SK-N-SH (cell line): ENCODE measurements at regions not wholly inside any gene's neighbourhood (a gene's known extent, or its start where the extent isn't known, plus 50 kb on each side); places are given as distances from the start of the nearest gene placed in this dataset.

Experiments
- CTCF ChIA-PET: fragments of 300-600, 350-600 bp; formaldehyde crosslinking; extraction: SDS; loops from one replicate; lab custom pipeline; 2021; lab: Yijun Ruan, JAX
- POLR2A ChIA-PET: fragments of 350-600 bp; sonication (Branson Sonifier 250); formaldehyde crosslinking; extraction: SDS; loops from one replicate; lab custom pipeline; 2020; ENCODE audit warnings: antibody characterized with exemption, inconsistent platforms; lab: Yijun Ruan, JAX
- DNase-seq: peaks from one replicate; pipeline ENCODE4 v3.0.0; 2012
- H2AFZ ChIP-seq: fragments of 200-600 bp; sonication (generic); 2 replicates; pipeline ENCODE4 v1.8.1; 2016; ENCODE audit warnings: antibody characterized with exemption, mild to moderate bottlenecking, low read depth
- H3F3A ChIP-seq: fragments of 200-600 bp; sonication (generic); replicated peaks from 2 replicates; pipeline ENCODE3; 2016; ENCODE audit warnings: antibody characterized with exemption, mild to moderate bottlenecking; ENCODE audit not compliant: insufficient read depth
- H3K27ac ChIP-seq, 2 experiments: fragments of 200-500 bp in 1 of 2; fragments of 200-600 bp in 1 of 2; sonication (Bioruptor generic) in 1 of 2; sonication (generic), shearing (Covaris generic) in 1 of 2; 2 replicates each; pipeline versions ENCODE4 v1.5.1 to v1.6.1; 2014 to 2016; ENCODE audit warnings: low read depth in 2 of 2, inconsistent platforms in 1 of 2, low read length in 1 of 2, mild to moderate bottlenecking in 1 of 2, mixed read lengths in 1 of 2
- H3K27me3 ChIP-seq: fragments of 200-600 bp; sonication (generic), shearing (Covaris generic); 2 replicates; pipeline ENCODE4 v1.6.1; 2016; ENCODE audit warnings: mixed run types; ENCODE audit not compliant: insufficient read depth
- H3K36me3 ChIP-seq, 2 experiments: fragments of 200-500 bp in 1 of 2; fragments of 200-600 bp in 1 of 2; sonication (Bioruptor generic) in 1 of 2; sonication (generic) in 1 of 2; replicated peaks in 1 of 2; 2 replicates each; pipeline versions ENCODE3 to v1.5.1; 2014 to 2016; ENCODE audit warnings: low read length in 1 of 2, mild to moderate bottlenecking in 1 of 2; ENCODE audit not compliant: insufficient read depth in 2 of 2, control insufficient read depth in 1 of 2
- H3K4me1 ChIP-seq, 2 experiments: fragments of 200-500 bp in 1 of 2; fragments of 200-600 bp in 1 of 2; sonication (Bioruptor generic) in 1 of 2; sonication (generic), shearing (Covaris generic) in 1 of 2; 2 replicates each; pipeline versions ENCODE4 v1.5.1 to v1.6.1; 2014 to 2016; ENCODE audit warnings: low read depth in 1 of 2, low read length in 1 of 2, mixed run types in 1 of 2; ENCODE audit not compliant: insufficient read depth in 2 of 2, control insufficient read depth in 1 of 2
- H3K4me2 ChIP-seq: fragments of 200-600 bp; sonication (generic), shearing (Covaris generic); 2 replicates; pipeline ENCODE4 v1.6.1; 2017; ENCODE audit warnings: mixed run types
- H3K4me3 ChIP-seq, 2 experiments: fragments of 200-500 bp in 1 of 2; fragments of 200-600 bp in 1 of 2; sonication (Bioruptor generic) in 1 of 2; sonication (generic), shearing (Covaris generic) in 1 of 2; 2 replicates each; pipeline versions ENCODE4 v1.5.1 to v1.8.1; 2014 to 2016; ENCODE audit warnings: low read depth in 2 of 2, inconsistent platforms in 1 of 2, low read length in 1 of 2, mild to moderate bottlenecking in 1 of 2, mixed read lengths in 1 of 2, moderate library complexity in 1 of 2
- H3K79me2 ChIP-seq: fragments of 200-600 bp; sonication (generic); 2 replicates; pipeline ENCODE4 v1.8.1; 2017; ENCODE audit warnings: mild to moderate bottlenecking; ENCODE audit not compliant: insufficient read depth
- H3K9ac ChIP-seq: fragments of 200-600 bp; sonication (generic); 2 replicates; pipeline ENCODE4 v1.6.1; 2017; ENCODE audit warnings: mixed run types
- H3K9me2 ChIP-seq: fragments of 200-600 bp; sonication (generic); 2 replicates; pipeline ENCODE4 v1.6.1; 2017; ENCODE audit warnings: mixed run types
- H3K9me3 ChIP-seq: fragments of 200-600 bp; sonication (generic); 2 replicates; pipeline ENCODE4 v1.6.1; 2017; ENCODE audit warnings: mixed run types, mild to moderate bottlenecking, moderate library complexity
- H4K20me1 ChIP-seq: fragments of 200-600 bp; sonication (generic); 2 replicates; pipeline ENCODE4 v1.6.1; 2017; ENCODE audit warnings: mild to moderate bottlenecking, mixed run types; ENCODE audit not compliant: insufficient read depth
- CTCF ChIP-seq: fragments of 200-600 bp; sonication (generic); IDR thresholded peaks from 2 replicates; pipeline ENCODE4 v1.6.1; 2017; ENCODE audit warnings: antibody characterized with exemption, mild to moderate bottlenecking, moderate library complexity
- ELF1 ChIP-seq: IDR thresholded peaks from 2 replicates; pipeline ENCODE4 v1.4.0; 2012
- FOSL2 ChIP-seq: IDR thresholded peaks from 2 replicates; pipeline ENCODE4 v1.4.0; 2012; ENCODE audit warnings: low read depth, mild to moderate bottlenecking, moderate library complexity, borderline replicate concordance
- FOXJ3 ChIP-seq: sonication (generic); formaldehyde crosslinking; IDR thresholded peaks from 2 replicates; pipeline ENCODE4 v1.5.1; 2020; ENCODE audit warnings: mild to moderate bottlenecking, missing genetic modification reagents
- JUND ChIP-seq: IDR thresholded peaks from 2 replicates; pipeline ENCODE4 v1.4.0; 2012
- MAX ChIP-seq: IDR thresholded peaks from 2 replicates; pipeline ENCODE4 v1.4.0; 2012; ENCODE audit warnings: low read depth
- MXI1 ChIP-seq: IDR thresholded peaks from 2 replicates; pipeline ENCODE4 v1.6.1; 2012; ENCODE audit warnings: mild to moderate bottlenecking, low read depth, low read length, improper control_type of control experiment
- PBX3 ChIP-seq: IDR thresholded peaks from 2 replicates; pipeline ENCODE4; 2012
- RCOR1 ChIP-seq: fragments of 150-350 bp; IDR thresholded peaks from 2 replicates; pipeline ENCODE4 v1.6.1; 2017; ENCODE audit warnings: antibody characterized with exemption, low read length
- REST ChIP-seq: IDR thresholded peaks from 2 replicates; pipeline ENCODE4 v1.6.1; 2012; ENCODE audit warnings: mild to moderate bottlenecking, low read depth, low read length, moderate library complexity
- SIN3A ChIP-seq: IDR thresholded peaks from 2 replicates; pipeline ENCODE4 v1.6.1; 2012; ENCODE audit warnings: low read depth, mild to moderate bottlenecking, low read length, moderate library complexity, borderline replicate concordance
- SMC3 ChIP-seq: IDR thresholded peaks from 2 replicates; pipeline ENCODE4 v1.6.1; 2012; ENCODE audit warnings: low read depth, low read length, improper control_type of control experiment
- TEAD4 ChIP-seq: IDR thresholded peaks from 2 replicates; pipeline ENCODE4 v1.4.0; 2012; ENCODE audit warnings: mild to moderate bottlenecking, borderline replicate concordance; ENCODE audit not compliant: insufficient read depth
- YY1 ChIP-seq: IDR thresholded peaks from 2 replicates; pipeline ENCODE4 v1.4.0; 2012; ENCODE audit warnings: low read depth, mild to moderate bottlenecking
- WGBS: methylation state at CpG from one replicate; pipeline ENCODE4 v1.1.6; 2017; ENCODE audit warnings: low lambda C conversion rate; 5-methylcytosine and 5-hydroxymethylcytosine counted together

- WGBS, result 83% methylated on average over 1 of the region's 4 CpGs
- Histone ChIP-seq H3K36me3 (no peaks in the 10 kb centered on the region), H2AFZ (no peak overlapping the region)
- no peak for TF ChIP-seq FOSL2
- no peak for TF ChIP-seq JUND
- no peak for TF ChIP-seq YY1
- no peak for TF ChIP-seq MAX
- TF ChIP-seq TEAD4, result no peak
- no peak for TF ChIP-seq SMC3
- no peak for TF ChIP-seq FOXJ3
- no peak for TF ChIP-seq RCOR1
- no peak for TF ChIP-seq MXI1
- no peak for TF ChIP-seq ELF1
- TF ChIP-seq SIN3A, result no peak
- no peak for TF ChIP-seq REST
- TF ChIP-seq CTCF, result no peak
- TF ChIP-seq, all 33 proteins: peak for 0
- Histone ChIP-seq H4K20me1 (no peaks in the 10 kb centered on the region), H3K9me2 (no peaks in the 10 kb centered on the region), H3K4me3 (no peak overlapping the region), H3K4me2 (no peak overlapping the region), H3K27me3 (no peaks in the 10 kb centered on the region), H3K79me2 (no peaks in the 10 kb centered on the region), H3K9me3 (no peaks in the 10 kb centered on the region), H3F3A (peaks cover under 1% of the 10 kb centered on the region), H3K4me1 (peaks cover 0 to 7% of the 10 kb centered on the region in 2 experiments; a peak in 1 of 4 replicates), H3K9ac (no peak overlapping the region), H3K27ac (no peak overlapping the region)
- CTCF ChIA-PET, result interaction anchor here (1.0 to 2.6 kb wide), 2 partner anchors 108 to 578 kb away, joined by 3 to 9 read pairs; no protein-coding TSS in a partner anchor
- DNase-seq, result no peak
- POLR2A ChIA-PET, result no interaction called here
Observed at GRCh38 chr12:107509421-107509820, 176.2 kb upstream of the PWP1 start.

- no peak for DNase-seq
- POLR2A ChIA-PET, result no interaction called here
- H3K4me2 ChIP-seq, result no peak overlapping the region
- H3K9me3 ChIP-seq, result no peaks in the 10 kb centered on the region
- H3K79me2 ChIP-seq, result no peaks in the 10 kb centered on the region
- H2AFZ ChIP-seq, result no peak overlapping the region
- peaks cover 4 to 6% of the 10 kb centered on the region in 2 experiments; a peak in 1 of 4 replicates for H3K4me1 ChIP-seq
- no peak overlapping the region for H3K9ac ChIP-seq
- H4K20me1 ChIP-seq, result no peaks in the 10 kb centered on the region
- H3K4me3 ChIP-seq, result no peak overlapping the region
- H3K27me3 ChIP-seq, result no peaks in the 10 kb centered on the region
- H3K27ac ChIP-seq, result no peak overlapping the region
- no peaks in the 10 kb centered on the region for H3K9me2 ChIP-seq
- H3F3A ChIP-seq, result peaks cover 8% of the 10 kb centered on the region
- 34% methylated on average over 2 of the region's 2 CpGs for WGBS
- H3K36me3 ChIP-seq, result no peaks in the 10 kb centered on the region
- CTCF ChIA-PET, result interaction anchor here (0.8 to 2.6 kb wide), 4 partner anchors 9 to 578 kb away, joined by 3 to 9 read pairs (median 4); no protein-coding TSS in a partner anchor
- no peak for TF ChIP-seq MXI1
- no peak for TF ChIP-seq FOSL2
- TF ChIP-seq SIN3A, result no peak
- no peak for TF ChIP-seq CTCF
- no peak for TF ChIP-seq REST
- no peak for TF ChIP-seq PBX3
- no peak for TF ChIP-seq SMC3
Observed at GRCh38 chr12:107510211-107510610, 175.4 kb upstream of the PWP1 start.
